NCI-H446 (cell line): ENCODE measurements at regions not wholly inside any gene's neighbourhood (a gene's known extent, or its start where the extent isn't known, plus 50 kb on each side); places are given as distances from the start of the nearest gene placed in this dataset.
A peak's percentile ranks its signal among the peaks of the same experiment; 100 is the strongest.
"Not testable (repeated sequence)": the region's sequence is repeated elsewhere in the genome, so short reads cannot be mapped to it uniquely, and the experiment has no call there.

ENCODE experiments used
- DNase-seq, 2 experiments: peaks; one replicate each; lab custom pipeline; 2025; lab: John Stamatoyannopoulos, UW

- DNase-seq: no peak
Measured at GRCh38 chr7:69377191-69377590, 221.1 kb upstream of the AUTS2 start.

GRCh38 chr7:69388452-69389137, 209.7 kb upstream of the AUTS2 start:
- DNase-seq: no peak

- DNase-seq: no peak
Measured at GRCh38 chr7:69389216-69389615, 209.1 kb upstream of the AUTS2 start.

GRCh38 chr7:69393912-69394311, 204.4 kb upstream of the AUTS2 start:
- not testable (repeated sequence) for DNase-seq

DNA sequence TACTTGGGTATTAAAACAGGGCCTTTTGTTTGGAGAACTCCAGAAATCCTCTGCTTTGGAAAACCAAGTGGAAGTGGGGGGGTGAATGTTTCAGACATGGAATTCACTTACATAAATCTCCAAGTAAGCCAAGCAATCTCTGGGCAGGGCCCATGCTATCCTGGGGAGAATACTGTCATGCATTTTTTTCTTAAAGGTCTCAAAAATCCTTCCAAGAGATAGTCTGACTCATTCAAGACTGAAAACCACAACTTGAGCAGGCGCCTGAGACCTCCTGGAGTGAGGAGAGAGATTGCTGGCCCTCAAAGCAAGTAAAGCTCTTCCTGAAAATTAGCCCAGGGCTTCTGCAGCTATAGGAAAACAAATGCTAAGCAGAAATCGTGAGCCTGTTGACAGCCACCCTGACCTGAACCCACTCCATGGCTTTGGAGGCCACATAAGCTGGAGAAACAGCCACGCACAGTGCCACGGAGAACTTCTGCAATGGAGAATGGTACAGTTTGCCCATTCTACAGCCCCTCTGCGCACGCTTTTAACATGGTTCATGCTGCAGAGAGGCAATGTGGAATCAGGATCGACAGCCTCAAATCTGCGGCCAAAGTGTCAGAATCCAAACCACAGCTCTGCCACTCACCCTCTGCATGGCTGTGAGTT, 203.1 kb upstream of the AUTS2 start:
- DNase-seq: no peak

- DNase-seq: no peak
Measured at GRCh38 chr7:69398986-69399385, 199.3 kb upstream of the AUTS2 start.

DNA sequence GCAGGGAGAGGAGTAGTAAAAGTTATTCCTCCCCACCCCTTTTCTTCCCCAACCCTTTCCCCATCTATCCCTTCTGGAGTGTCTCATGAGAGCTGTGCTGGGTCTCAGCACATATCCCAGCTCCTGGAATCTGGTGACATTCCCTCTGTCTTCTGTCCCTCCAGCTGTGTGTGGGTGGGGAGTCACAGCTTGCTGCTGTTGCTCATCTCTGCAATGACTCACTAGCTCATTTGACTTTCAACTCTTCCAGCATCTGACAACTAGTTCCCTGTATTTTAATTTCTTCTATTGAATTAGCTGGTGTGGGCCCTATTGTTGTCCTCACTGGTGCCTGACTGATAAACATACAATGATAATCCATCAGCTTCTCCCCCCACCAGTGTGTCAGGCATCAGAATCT, 198.9 kb upstream of the AUTS2 start:
- DNase-seq: no peak

DNA sequence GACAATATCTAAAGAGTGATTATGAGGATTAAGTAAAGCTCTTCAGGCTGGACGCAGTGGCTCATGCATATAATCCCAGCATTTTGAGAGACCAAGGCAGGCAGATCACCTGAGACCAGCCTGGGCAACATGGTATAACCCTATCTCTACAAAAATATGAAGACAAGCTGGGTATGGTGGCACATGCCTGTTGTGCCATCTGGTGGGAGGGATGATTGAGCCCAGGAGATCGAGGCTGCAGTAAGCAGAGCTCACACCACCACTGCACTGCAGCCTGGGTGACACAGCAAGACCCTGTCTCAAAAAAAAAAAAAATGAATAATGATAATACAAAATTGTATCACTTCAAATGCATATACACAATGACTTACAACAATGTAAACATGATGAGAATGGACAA, 195.6 kb upstream of the AUTS2 start:
- DNase-seq: no peak

DNA sequence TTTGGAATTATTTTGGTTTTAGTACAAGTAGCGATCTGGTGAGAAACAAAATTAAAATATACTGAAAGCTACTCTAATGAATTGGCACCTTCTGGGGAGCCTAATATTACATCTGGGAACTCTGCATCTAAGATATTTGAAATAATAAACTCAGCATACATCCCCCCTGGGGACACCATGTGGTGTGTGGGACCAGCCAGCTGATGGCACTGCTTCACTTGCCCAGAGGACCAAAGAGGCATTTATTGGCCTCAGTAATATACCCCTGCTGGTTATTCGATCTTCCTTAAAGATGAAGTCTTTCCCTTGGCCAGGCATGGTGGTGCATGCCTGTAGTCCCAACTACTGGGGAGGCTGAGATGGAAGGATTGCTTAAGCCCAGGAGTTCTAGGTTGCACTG, 195.1 kb upstream of the AUTS2 start:
- DNase-seq: no peak

- no peak for DNase-seq
Measured at GRCh38 chr7:69411018-69411417, 187.3 kb upstream of the AUTS2 start.

DNA sequence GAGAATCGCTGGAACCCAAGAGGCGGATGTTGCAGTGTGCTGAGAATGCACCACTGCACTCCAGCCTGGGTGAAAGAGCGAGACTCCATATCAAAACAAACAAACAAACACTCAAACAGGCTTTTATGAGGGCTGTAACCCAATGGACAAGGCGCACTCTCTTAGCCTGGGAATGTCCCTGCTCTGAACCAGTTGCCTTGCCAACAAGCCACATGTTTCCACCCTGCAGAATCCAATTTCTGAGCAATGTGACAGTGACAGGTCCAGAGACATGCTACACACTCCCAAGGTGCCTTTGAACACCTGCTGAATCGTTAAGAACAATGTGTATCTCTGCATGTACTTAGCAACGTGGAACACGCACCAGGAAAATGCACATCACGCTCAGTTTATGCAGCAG, 186.8 kb upstream of the AUTS2 start:
- no peak for DNase-seq

- no peak for DNase-seq
Measured at GRCh38 chr7:69412331-69413146, 185.7 kb upstream of the AUTS2 start.

DNA sequence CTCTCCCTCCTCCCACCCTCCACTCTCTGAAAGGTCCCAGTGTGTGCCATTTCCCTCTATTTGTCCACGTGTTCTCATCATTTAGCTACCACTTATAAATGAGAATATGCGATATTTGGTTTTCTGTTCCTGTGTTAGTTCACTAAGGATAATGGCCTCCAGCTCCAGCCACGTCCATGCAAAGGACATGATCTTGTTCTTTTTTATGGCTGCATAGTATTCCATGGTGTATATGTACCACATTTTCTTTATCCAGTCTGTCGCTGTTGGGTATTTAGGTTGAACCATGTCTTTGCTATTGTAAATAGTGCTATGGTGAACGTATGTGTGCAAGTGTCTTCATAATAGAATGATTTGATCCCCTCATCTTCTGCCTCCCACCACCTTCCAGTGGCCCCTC, 183.7 kb upstream of the AUTS2 start:
- no peak for DNase-seq

GRCh38 chr7:69418869-69419670, 179.2 kb upstream of the AUTS2 start:
- no peak for DNase-seq

DNA sequence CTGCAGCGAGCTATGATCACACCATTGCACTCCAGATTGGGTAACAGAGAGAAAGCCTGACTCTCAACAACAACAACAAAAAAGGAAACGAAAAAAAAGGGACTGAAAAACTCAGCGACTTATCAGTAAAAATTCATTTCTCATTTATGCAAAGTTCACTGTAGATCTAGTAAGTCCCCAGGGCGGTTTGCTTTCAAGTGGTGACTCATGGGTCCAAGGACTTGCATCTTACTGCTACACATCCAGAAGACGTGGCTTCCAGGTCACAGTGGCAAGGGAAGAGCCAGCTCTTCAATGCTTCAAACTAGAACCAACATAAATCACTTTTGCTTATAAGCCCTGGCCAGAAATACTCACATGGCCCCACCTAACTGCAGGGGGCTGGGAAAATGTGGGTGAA, 178.3 kb upstream of the AUTS2 start:
- no peak for DNase-seq

DNA sequence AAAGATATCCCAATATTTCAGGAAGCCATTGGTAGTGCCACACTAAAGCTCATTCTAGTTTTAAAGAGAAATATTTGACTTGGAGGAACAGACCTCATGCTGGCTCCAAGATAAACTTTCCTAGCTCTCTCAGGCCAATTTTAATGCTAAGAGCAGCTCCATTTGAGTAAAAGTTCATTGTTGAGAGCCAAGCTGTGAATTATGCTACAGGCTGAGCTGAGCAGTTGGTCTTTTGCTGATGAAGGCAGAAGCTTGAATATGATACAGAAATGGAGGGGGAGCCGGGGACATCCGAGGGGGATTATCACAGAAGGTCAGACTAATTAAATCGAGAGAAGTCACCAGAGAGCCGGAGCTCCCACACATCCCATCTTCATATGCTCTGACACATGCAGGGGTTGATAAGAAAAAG, 175.7 kb upstream of the AUTS2 start:
- no peak for DNase-seq

GRCh38 chr7:69426705-69427104, 171.6 kb upstream of the AUTS2 start:
- DNase-seq: no peak

- DNase-seq: no peak
Measured at GRCh38 chr7:69428089-69428488, 170.2 kb upstream of the AUTS2 start.

DNA sequence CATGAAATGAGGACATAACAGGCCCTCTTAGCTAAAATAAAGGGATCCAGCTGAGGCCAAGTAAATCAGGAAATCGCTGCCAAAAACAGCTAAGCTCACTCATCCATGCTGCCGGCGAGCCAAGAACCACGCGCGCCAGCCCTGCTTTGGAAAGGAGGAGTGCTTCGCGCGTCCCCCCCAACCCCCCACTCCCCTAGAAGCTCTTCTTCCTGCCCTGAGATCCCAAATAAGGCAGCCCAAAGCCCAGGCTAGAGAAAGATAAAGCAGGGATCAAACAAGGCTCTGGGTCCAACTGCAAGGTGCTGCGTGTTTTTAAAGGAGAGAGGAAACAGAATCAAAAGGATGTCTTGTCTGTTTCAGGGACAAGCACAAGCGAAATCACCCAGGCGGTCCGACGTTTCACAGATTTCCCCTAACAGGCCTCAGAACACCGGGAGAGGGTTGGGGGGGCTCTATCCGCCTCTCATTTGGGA, 168.3 kb upstream of the AUTS2 start:
- DNase-seq: peak; percentile 63 to 85

DNA sequence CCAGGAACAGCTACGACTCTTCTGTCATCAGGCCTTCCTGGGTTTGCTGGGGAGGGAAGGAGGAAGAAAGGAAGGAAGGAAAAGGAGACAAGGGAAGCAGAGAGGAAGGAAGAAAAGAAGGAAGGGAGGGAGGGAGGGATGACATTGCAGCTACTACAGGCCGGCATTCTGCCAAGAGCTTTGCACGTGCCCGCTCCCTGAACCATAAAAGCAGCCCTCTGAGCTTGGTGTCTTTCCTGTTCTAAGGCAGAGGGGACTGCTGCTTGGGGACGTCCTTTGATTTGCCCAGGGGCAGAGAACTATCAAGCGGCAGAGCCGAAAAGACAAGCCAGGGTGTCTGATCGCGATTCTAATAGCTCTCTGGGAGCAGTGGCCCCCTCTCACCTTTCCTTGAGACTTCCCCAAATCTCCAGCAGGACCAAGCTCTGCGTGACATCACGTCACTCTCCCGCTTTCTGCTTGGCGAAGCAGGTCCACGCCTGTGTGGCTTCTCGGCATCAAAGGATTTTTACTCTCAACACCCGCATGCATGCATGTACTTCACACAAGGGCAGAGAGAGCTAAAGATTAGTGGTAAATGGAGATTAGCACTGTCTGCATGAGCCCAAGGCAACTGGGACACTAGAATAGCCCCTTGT, 167.8 kb upstream of the AUTS2 start:
- DNase-seq: peak; percentile 22 to 28

- no peak for DNase-seq
Measured at GRCh38 chr7:69431626-69432025, 166.6 kb upstream of the AUTS2 start.

GRCh38 chr7:69432276-69432675, 166.0 kb upstream of the AUTS2 start:
- DNase-seq: not testable (repeated sequence)
